Upper lobe of left lung (tissue), 4 donors: ENCODE measurements at regions not wholly inside any gene's neighbourhood (a gene's known extent, or its start where the extent isn't known, plus 50 kb on each side); places are given as distances from the start of the nearest gene placed in this dataset.

Source experiments
- EP300 ChIP-seq, 4 donors: sonication (generic); formaldehyde crosslinking; IDR thresholded peaks; one replicate each; pipeline ENCODE4 v1.5.1; 2017; ENCODE audit warnings: antibody characterized with exemption in 4 of 4, control low read depth in 2 of 4
- POLR2AphosphoS5 ChIP-seq, 2 donors: sonication (generic); formaldehyde crosslinking; IDR thresholded peaks; one replicate each; pipeline ENCODE4 v1.5.1; 2017; ENCODE audit warnings: antibody characterized with exemption in 2 of 2
- TF ChIP-seq, protein P1 (sequence below), 6 experiments: fragments of 450-650 bp in 4 of 6; fragments of 200-600 bp in 2 of 6; sonication (generic) in 2 of 6; IDR thresholded peaks; one replicate each; pipeline ENCODE4 v1.5.1; 2016 to 2019; ENCODE audit warnings: antibody characterized with exemption in 6 of 6

DNA sequence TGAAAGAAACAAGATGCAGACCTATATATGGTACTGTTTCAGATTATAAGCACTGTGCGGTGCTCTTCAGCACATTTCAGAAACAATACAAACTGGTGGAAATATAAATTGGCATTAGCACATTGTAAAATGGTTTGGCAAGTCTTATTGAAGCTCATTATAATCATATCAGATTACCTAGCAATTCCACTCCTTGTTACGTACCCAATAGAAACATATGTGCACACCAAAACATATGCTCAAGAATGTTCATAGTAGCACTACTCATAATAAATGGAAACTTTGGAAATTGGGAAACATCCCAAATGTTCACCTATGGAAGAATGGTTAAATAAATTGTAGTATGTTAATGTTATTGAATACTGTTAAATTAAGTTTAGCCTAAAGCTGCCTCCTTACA, 54.9 kb upstream of the PLEKHG1 start:
- TF ChIP-seq, protein P1, sequence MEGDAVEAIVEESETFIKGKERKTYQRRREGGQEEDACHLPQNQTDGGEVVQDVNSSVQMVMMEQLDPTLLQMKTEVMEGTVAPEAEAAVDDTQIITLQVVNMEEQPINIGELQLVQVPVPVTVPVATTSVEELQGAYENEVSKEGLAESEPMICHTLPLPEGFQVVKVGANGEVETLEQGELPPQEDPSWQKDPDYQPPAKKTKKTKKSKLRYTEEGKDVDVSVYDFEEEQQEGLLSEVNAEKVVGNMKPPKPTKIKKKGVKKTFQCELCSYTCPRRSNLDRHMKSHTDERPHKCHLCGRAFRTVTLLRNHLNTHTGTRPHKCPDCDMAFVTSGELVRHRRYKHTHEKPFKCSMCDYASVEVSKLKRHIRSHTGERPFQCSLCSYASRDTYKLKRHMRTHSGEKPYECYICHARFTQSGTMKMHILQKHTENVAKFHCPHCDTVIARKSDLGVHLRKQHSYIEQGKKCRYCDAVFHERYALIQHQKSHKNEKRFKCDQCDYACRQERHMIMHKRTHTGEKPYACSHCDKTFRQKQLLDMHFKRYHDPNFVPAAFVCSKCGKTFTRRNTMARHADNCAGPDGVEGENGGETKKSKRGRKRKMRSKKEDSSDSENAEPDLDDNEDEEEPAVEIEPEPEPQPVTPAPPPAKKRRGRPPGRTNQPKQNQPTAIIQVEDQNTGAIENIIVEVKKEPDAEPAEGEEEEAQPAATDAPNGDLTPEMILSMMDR (IDR thresholded peaks at IDR 0.05): no peak
- TF ChIP-seq EP300 (IDR thresholded peaks at IDR 0.05): no peak
- TF ChIP-seq POLR2AphosphoS5 (IDR thresholded peaks at IDR 0.05): no peak
